Activated CD4-positive, CD25-positive, alpha-beta regulatory T cell treated with anti-CD3 and anti-CD28 coated beads, Interleukin-2, amount 50 U/mL, for 24 hours (primary cell): ENCODE measurements at regions not wholly inside any gene's neighbourhood (a gene's known extent, or its start where the extent isn't known, plus 50 kb on each side); places are given as distances from the start of the nearest gene placed in this dataset.
"Not testable (repeated sequence)": the region's sequence is repeated elsewhere in the genome, so short reads cannot be mapped to it uniquely, and the experiment has no call there.

ENCODE experiments used
- ATAC-seq, 2 donors: fragments of 150-1000 bp; cut with Tn5 transposase; one replicate each; pipeline ENCODE4 v1.10.0; 2021; ENCODE audit warnings: mild to moderate bottlenecking in 1 of 2, moderate library complexity in 1 of 2

DNA sequence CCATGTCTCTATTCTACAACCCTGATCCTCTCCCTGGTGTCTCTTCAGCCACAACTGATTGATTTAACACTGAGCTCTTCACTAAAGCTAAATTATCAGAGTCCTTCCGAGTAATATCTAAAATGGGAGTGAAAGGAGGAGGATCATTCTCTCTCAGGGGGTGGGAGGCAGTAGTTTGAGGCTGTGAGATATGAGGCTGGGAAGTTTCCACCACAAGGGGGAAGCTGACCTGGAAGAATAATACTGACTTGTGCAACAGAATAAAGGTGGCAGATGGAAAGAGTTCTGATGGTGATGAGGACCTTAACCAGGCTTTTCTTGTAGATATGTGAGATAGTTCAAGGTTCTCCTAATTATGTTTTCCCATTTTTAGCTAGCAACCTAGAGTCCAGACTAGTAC lies 241.6 kb upstream of the VKORC1L1 start:
- ATAC-seq: not testable (repeated sequence)

DNA sequence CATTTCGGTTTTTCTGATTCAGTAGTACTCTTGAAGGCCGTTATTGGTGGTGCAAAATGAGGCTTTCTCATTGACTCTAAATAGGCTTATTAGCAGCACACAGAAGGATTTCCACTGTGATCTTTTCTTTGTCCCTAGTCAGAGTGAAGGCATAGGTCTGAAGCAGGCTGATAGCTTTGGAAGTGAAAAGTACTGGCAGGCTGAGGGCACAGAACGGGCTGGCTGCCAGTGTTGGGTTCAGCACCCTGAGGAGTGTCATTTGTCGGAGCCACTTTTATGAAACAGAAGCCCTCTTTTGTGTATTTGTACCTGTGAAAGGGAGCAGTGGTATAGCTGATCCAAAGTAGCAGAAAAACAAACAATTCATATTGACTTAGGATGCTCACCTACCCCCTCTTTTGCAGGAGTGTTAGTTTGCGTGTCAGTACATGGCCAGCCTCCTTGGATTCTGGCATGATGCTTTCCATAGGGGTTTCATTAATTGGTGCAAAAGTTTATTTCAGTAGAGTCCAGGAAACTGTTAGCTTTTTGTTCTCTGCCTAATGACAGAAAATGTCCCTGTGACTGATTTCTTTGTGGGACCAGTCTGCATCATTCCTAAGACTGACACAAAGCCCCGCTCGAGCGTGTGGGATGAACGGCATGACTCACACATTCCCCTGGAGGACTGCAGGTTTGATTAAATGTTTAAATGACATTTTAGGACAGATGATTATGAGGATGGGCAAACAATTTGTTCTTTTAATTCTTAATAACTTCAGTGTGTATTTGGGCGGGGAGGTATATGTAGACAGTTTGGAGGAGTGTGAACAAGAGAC lies 239.1 kb upstream of the VKORC1L1 start:
- ATAC-seq: not testable (repeated sequence)

DNA sequence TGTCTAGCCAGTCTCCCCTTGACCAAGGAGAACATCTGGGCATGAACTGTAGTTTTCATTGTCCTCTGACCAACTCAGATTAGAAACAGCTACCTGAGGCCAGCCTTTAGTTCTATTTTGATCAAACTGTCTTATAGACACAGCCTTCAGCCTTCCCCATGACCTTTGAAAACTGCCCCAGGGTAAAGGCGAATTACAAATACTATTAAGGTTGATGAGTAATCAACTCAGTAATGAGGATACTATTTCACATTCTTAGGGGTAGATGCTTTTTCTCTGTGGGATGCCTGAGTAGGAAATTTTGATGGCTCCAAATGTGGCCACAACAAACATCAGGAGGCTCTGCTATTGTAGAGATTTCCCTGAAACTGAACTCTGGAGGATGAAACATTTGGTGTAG lies 234.0 kb upstream of the VKORC1L1 start:
- not testable (repeated sequence) for ATAC-seq

DNA sequence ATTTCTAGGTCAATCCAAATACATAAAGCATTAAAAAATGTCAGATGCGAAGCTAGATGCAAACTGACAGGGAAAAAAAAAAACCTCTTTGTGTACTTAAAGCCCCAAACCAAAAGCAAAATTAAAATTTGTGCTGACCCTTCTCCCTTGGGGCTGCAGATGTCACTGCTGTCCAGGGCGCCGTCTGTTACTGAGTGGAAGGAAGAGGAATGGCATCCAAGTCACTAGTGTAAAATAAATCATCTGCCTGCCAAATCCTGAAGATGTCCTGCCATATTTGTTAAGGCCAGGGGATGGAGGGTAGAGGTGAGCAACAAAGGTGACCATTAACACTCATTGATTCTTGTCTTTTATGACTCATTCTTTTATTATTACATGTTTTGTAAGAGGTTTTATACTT lies 233.2 kb upstream of the VKORC1L1 start:
- not testable (repeated sequence) for ATAC-seq

DNA sequence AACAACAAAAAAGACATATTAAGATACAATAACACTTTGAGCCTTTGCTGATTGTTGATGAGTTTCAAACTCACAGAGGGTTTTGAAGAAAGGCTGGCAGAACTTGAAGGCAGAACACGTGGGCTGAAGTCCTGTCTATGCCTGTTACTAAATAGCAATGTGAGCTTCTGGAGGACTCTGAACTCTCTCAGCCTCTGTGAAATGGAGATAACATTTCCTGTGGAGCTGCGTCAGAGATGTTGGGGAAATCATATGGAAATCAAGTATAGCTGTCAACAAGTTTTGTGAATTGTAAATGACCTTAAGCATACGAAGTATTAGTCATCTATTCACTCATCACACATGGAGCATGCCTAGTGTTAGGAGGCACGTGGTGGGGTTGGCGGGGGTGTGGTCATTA lies 229.4 kb upstream of the VKORC1L1 start:
- not testable (repeated sequence) for ATAC-seq

DNA sequence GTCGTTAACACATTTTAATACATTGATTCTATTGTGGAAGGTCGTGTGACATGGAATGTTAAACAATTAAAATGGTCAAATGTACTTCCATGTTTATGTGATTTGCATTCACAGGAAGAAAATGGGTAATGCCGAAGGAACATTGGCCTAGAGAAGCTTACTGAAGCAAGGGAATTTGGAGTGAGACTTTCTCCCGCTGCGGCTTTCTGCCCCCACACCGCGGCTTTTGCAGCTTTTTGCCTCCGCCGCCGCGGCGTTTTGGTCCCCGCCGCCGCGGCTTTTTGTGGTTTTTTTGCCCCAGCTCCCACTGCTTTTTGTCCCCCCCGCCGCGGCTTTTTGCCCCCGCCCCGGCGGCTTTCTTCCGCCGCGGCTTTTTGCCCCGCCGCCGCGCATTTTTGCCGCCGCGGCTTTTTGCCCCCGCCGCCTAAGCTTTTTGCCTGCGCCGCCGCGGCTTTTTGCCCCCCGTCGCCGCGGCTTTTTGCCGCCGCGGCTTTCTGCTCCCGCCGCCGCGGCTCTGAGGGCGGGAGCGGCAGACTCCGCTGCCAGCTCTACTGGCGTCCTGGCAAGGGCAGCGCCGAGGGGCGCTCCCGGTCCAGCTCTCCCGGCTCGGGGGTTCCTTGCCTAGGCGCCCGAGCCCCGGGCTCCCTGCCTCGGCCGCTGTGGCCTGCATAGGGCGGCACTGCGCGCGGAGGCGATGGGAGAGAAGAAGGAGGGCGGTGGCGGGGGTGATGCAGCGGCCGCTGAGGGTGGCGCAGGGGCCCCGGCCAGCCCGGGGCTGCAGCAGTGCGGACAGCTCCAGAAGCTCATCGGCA lies 225.5 kb upstream of the VKORC1L1 start:
- not testable (repeated sequence) for ATAC-seq

DNA sequence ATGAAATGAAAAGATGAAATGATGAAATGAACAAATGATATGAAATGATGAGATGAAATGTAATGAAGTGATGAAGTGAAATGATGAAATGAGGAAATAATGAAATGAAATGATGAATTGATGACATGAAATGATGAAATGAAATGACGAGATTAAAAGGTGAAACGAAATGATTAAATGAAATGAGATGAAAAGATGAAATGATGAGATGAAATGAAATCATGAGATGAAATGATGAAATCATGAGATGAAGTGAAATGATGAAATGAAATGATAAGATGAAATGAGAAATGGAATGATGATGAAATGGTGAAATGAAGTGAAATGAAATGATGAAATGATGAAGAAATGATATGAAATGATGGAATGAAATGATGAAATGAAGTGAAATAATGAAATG lies 221.7 kb upstream of the VKORC1L1 start:
- ATAC-seq: not testable (repeated sequence)

DNA sequence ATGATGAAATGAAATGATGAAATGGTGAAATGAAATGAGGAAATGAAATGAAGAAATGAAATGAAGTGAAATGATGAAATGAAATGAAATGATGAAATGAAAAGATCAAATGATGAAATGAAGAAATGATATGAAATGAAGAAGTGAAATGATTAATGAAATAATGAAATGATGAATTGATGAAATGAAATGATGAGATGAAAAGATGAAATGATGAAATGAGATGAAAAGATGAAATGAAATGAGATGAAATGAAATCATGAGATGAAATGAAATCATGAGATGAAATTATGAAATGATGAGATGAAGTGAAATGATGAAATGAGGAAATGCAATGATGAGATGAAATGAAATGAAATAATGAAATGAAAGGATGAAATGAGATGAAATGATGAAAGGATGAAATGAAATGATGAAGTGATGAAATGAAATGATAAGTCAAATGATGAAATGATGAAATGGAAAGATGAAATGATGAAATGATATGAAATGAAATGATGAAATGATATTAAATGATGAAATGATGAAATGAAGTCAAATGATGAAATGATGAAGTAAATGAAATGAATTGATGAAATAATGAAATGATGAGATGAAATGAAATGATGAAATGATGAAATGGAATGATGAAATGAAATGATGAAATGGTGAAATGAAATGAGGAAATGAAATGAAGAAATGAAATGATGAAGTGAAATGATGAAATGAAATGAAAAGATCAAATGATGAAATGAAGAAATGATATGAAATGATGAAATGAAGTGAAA lies 220.9 kb upstream of the VKORC1L1 start:
- ATAC-seq: not testable (repeated sequence)

DNA sequence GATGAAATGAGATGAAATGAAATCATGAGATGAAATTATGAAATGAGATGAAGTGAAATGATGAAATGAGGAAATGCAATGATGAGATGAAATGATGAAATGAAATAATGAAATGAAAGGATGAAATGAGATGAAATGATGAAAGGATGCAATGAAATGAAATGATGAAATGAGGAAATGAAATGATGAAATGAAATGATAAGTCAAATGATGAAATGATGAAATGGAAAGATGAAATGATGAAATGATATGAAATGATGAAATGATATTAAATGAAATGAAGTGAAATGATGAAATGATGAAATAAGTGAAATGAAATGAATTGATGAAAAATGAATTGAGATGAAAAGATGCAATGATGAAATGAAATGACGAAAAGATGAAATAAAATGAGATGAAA lies 220.2 kb upstream of the VKORC1L1 start:
- ATAC-seq: not testable (repeated sequence)

DNA sequence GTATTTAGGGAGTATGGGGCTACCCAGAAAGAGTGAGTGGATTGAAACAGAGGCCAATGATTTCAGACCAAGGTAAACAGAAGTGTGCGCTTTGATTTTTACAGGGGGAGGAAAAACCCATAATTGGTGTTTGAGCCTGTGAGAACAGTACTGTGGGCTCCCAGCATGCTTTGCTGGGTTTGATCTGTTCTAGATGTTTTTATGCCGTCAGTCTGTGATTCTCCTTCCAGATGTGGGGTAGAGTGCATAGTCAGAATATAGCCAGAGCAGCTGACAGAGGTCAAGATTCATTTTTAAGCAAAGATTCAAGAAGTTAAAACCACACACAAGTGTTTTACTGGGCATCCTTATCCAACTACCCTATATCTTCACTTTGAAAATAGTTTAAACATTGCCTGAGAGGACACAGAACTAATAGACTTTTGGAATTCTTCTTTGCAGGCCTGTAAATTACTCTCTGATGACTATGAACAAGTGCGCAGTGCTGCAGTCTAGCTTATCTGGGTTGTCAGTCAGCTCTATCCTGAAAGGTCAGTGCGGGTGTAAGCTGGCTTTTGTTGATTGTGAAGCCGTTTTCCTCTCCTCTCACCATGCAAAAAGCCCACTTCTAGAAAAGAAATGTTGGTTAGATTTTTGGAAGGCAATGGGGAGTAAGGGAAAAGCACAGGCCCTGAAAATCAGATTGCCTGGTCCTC lies 216.2 kb upstream of the VKORC1L1 start:
- ATAC-seq: not testable (repeated sequence)

DNA sequence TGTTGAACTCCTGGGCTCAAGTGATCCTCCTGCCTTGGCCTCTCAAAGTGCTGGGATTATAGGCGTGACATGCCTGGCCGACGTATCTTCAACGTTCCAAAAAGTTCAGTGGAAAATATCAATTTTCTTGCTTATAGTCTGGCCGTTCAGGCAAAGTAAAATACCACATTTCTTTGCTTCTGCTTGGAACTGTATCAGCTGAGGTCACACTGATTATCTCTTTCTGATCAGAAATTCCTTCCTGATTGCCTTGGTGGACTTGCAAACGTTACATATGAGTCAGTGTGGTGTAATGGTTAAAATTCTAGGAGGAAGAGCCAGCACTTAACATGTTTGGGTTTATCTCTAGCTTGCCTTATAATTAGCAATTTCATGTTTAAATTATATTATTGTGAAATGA lies 189.5 kb upstream of the VKORC1L1 start:
- not testable (repeated sequence) for ATAC-seq

DNA sequence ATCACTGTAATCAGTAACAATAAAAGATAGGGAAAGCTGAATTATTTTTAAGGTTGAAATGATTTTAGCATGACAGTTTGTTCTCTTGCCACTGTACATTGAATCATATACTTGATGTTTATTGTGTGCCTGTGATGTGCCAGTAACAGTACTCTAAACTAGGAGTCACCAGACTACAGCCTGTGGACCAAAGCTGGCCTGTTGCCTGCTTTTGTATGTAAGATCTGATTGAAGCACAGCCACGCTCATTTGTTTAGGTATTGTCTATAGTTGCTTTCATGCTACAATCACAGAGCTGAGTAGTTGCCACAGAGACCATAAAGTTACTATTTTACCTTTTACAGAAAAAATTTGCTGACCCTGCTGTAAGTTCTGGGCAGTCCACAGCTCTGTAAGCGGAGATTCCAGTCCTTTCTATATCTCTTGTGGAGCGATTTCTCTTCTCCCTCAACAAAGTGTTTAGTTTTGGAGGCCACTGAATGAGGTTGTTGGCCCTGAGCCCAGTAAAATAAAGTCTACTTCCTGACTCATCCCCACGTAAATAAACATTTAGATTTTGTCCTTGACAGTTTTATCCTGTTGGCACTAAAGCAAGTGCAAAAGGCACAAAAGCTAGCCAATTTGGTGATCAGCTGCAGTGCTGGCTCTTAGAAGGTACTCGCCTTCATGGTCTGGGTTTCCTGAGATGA lies 173.7 kb upstream of the VKORC1L1 start:
- ATAC-seq: not testable (repeated sequence)

DNA sequence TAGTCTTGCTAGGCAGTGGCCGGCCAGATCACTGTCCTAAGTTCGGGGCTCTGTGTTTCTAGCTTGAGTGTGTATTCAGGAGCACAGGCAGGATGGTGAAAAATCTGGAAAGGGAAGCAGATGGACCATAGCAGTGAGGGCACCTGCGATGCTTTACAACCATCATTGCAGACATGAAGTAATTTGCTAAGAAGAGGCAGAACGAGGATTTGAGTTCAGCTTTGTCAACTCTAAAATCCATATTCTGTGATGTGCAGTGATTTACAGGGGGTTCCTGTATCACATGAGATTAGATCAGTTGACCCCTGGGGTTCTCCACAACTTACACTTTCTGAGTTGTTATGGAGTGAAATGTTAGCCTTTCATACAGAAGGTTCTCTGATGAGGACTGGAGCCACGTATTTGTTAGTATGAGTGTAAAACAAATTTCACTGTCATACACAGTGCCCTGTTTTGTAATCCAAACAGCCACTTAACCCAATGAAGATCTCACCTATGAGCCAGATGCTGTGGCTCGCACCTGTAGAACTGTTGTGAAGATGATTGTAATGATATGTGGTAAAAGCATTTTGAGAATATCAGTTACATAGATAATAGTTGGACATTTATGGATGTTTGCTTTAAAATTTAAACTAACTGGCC lies 173.0 kb upstream of the VKORC1L1 start:
- ATAC-seq: not testable (repeated sequence)

DNA sequence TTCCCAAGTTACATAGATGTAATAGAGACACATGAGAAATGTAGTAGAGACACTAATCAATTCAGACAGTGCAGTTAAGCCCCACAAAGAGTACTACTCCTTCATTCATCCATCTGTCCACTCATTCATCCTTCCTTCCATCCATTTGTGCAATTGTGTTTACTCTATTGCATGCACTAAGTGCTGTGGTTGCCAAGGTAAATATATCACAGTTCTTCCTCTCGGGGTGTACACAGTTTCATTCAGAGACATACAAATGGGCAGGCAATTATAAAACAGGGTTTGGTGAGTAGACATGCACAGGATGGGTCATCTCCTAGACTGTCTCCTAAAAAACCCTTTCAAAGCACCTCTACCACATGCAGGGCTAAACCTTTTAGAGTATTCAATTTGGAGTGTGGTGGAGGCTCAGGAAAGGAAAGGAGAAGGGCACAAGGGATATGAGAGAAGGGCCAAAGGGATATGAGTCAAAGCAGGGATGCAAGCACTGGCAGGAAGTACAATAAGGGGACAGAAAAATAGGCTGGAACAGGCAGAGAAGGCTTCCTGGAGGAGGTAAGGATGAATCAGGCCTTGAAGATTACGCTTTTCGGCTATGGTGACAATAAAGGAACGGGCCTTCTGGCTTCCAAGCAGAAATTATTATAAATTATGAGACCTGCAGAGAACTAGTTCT lies 153.6 kb upstream of the VKORC1L1 start:
- not testable (repeated sequence) for ATAC-seq

DNA sequence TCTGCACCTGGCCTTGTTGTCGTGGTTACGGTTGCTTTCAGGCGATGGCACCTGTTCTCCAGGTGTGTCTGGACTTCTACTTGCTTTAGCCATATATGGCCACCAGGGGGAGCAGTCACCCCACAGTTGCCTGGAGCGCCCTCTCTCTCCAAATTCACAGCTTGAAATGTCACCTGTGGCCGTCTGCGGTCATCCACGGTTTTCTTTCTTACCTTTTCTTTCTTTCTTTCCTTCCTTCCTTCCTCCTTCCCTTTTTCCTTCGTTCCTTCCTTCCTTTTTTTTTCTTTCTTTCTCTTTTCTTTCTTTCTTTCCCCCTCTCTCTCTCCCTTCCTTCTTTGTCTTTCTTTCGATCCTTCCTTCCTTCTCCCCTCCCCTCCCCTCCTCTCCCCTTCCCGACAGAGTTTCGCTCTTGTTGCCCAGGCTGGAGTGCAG lies 150.5 kb upstream of the VKORC1L1 start:
- ATAC-seq: peak; percentile 38 to 49

DNA sequence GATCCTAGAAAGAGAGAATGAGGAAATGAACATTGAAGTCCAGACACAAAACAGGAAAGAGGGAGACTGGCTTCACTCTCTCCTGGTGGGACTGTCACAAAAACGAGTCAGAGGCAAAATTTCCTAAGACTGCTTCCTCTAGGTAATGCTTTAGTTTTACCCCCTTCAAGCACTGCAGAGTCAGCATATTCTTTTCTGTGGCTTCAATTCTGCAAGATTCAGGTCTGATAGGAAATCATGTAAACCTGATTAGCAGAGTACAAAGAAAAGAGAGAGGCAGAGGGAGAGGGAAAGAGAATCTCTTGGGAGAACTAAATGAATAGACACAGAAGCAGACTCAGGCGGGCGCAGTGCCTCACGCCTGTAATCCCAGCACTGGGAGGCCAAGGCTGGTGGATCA lies 145.7 kb upstream of the VKORC1L1 start:
- ATAC-seq: not testable (repeated sequence)

DNA sequence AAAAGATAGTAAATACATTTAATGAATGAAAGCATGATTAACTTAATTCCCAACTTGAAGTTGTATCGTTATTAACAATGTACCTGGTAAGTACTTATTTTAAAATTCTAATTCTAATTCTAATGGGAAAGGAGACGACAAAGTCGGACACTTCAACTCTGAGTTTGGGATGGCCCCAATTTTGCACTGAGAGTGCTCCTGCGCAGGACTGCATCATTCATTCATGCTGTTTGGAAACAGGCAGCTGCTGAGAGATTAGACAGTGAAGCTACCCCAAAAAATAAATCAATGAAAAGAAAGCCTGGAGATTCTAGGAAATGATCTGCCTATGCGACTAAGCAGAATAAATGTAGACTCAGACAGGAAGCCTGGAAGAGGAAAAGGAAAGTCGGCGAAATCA lies 141.7 kb upstream of the VKORC1L1 start:
- no peak for ATAC-seq

DNA sequence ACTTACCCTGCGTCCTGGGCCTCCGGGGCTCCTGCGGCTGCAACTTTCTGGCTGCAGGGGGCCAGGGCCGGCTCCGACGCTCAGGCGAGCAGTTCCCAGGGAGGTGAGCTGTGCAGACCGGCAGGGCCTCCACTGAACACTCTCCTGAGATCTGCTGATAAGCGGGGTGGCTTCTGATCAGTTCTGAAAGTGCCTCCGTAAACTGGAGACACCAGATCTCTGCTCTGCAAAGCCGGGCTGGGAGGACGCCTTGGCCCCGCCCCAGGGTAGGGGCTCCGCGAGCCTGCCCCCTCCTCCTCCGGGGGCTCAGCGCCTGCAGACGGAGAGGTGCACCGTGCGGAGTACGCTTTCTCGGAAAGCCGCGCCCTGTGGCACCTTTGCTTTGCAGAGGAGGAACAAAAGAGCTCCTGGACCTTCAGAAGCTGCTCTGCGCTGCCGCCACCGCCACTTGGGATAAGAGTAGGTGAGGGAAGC lies 141.3 kb upstream of the VKORC1L1 start:
- ATAC-seq: peak in 1 of 2 donors; percentile 48

DNA sequence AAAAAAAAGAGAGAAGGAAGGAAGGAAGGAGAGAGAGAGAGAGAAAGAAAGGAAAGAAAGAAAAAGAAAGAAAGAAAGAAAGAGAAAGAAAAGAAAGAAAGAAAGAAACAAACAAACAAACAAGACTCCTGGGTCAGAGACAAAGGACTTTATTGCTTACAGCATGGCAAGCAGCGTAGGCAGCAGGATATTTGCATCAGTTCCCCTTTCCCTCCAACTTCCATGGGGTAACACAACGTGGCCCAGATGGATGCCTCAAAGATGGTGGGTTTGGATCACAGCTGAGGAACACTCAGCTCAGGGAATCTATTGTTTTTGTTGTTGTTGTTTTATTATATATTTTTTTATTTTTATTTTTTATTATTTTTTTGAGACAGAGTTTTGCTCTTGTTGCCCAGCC lies 128.5 kb upstream of the VKORC1L1 start:
- ATAC-seq: no peak

DNA sequence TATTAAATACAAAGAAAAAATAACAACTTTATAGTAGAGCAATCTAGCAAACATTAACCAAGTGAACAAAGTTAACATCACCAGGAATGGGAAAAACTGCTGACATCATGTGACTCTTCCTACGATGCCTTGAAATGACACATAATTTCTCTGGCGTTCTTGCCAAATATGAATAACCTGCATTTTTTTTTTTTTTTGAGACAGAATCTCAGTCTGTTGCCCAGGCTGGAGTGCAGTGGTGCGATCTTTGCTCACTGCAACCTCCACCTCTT lies 126.5 kb upstream of the VKORC1L1 start:
- no peak for ATAC-seq

DNA sequence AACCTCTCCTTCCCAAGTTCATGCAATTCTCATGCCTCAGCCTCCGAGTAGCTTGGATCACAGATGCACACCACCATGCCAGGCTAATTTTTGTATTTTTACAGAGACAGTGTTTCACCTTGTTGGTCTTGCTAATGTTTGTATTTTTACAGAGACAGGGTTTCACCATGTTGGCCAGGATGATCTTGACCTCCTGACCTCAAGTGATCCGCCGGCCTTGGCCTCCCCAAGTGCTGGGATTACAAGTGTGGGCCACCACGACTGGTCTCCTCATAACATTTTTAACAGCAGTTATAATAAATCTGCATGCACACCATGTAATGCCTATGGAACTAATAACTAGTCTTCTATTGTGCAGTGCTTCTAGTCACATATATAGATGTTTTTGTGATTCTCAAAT lies 123.8 kb upstream of the VKORC1L1 start:
- ATAC-seq: no peak
